ENCODE measurements at regions not wholly inside any gene's neighbourhood (a gene's known extent, or its start where the extent isn't known, plus 50 kb on each side); places are given as distances from the start of the nearest gene placed in this dataset.

DNA sequence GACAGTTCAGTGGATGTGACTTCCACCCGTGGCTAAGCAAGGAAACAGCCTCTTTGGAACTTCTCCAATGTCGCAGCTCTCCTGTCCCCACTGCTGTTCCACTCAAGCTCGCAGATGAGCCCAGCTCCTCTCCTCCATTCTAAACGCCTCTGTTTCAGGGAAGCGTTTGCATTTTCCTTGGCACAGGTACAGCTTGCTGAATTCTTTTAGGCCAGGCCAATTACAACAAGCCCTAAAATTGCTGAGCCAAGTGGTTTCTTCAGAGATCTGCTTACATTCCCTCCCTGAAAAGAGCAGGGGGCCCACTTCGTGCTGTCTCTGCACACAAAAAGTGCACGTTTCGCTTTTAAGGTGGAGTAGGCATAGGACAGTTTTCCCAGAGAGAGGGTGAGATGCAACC lies 91.5 kb upstream of the BLID start:
- TF ChIP-seq RAD21 (IDR thresholded peaks at IDR 0.05; ENCODE audit: low read depth) (no peak), SP1 (IDR thresholded peaks at IDR 0.05; ENCODE audit: low read depth) (no peak), SRF (IDR thresholded peaks at IDR 0.05; ENCODE audit: low read depth) (no peak), EZH2 (IDR thresholded peaks at IDR 0.05) (no peak), POLR2AphosphoS5 (IDR thresholded peaks at IDR 0.05; ENCODE audit: low read depth, low read length) (no peak), POLR2A (IDR thresholded peaks at IDR 0.05; ENCODE audit: borderline replicate concordance, extremely low read depth, insufficient read depth, insufficient read length) (no peak), YY1 (IDR thresholded peaks at IDR 0.05; ENCODE audit: extremely low read depth, insufficient replicate concordance, low read depth, low read length) (no peak)
- TF ChIP-seq, protein P1, sequence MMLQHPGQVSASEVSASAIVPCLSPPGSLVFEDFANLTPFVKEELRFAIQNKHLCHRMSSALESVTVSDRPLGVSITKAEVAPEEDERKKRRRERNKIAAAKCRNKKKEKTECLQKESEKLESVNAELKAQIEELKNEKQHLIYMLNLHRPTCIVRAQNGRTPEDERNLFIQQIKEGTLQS (IDR thresholded peaks at IDR 0.05) = no peak
- TF ChIP-seq, protein P2, sequence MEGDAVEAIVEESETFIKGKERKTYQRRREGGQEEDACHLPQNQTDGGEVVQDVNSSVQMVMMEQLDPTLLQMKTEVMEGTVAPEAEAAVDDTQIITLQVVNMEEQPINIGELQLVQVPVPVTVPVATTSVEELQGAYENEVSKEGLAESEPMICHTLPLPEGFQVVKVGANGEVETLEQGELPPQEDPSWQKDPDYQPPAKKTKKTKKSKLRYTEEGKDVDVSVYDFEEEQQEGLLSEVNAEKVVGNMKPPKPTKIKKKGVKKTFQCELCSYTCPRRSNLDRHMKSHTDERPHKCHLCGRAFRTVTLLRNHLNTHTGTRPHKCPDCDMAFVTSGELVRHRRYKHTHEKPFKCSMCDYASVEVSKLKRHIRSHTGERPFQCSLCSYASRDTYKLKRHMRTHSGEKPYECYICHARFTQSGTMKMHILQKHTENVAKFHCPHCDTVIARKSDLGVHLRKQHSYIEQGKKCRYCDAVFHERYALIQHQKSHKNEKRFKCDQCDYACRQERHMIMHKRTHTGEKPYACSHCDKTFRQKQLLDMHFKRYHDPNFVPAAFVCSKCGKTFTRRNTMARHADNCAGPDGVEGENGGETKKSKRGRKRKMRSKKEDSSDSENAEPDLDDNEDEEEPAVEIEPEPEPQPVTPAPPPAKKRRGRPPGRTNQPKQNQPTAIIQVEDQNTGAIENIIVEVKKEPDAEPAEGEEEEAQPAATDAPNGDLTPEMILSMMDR (IDR thresholded peaks at IDR 0.05 in 2 of 3, conservative IDR thresholded peaks at IDR 0.05 in 1 of 3; ENCODE audit: borderline replicate concordance in 1 of 3, insufficient read depth in 1 of 3, low read depth in 2 of 3, low read length in 2 of 3) = no peak
- TF ChIP-seq, protein P3, sequence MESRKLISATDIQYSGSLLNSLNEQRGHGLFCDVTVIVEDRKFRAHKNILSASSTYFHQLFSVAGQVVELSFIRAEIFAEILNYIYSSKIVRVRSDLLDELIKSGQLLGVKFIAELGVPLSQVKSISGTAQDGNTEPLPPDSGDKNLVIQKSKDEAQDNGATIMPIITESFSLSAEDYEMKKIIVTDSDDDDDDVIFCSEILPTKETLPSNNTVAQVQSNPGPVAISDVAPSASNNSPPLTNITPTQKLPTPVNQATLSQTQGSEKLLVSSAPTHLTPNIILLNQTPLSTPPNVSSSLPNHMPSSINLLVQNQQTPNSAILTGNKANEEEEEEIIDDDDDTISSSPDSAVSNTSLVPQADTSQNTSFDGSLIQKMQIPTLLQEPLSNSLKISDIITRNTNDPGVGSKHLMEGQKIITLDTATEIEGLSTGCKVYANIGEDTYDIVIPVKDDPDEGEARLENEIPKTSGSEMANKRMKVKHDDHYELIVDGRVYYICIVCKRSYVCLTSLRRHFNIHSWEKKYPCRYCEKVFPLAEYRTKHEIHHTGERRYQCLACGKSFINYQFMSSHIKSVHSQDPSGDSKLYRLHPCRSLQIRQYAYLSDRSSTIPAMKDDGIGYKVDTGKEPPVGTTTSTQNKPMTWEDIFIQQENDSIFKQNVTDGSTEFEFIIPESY (IDR thresholded peaks at IDR 0.05; ENCODE audit: extremely low read depth, insufficient replicate concordance, low read length) = no peak
- TF ChIP-seq, protein P4, sequence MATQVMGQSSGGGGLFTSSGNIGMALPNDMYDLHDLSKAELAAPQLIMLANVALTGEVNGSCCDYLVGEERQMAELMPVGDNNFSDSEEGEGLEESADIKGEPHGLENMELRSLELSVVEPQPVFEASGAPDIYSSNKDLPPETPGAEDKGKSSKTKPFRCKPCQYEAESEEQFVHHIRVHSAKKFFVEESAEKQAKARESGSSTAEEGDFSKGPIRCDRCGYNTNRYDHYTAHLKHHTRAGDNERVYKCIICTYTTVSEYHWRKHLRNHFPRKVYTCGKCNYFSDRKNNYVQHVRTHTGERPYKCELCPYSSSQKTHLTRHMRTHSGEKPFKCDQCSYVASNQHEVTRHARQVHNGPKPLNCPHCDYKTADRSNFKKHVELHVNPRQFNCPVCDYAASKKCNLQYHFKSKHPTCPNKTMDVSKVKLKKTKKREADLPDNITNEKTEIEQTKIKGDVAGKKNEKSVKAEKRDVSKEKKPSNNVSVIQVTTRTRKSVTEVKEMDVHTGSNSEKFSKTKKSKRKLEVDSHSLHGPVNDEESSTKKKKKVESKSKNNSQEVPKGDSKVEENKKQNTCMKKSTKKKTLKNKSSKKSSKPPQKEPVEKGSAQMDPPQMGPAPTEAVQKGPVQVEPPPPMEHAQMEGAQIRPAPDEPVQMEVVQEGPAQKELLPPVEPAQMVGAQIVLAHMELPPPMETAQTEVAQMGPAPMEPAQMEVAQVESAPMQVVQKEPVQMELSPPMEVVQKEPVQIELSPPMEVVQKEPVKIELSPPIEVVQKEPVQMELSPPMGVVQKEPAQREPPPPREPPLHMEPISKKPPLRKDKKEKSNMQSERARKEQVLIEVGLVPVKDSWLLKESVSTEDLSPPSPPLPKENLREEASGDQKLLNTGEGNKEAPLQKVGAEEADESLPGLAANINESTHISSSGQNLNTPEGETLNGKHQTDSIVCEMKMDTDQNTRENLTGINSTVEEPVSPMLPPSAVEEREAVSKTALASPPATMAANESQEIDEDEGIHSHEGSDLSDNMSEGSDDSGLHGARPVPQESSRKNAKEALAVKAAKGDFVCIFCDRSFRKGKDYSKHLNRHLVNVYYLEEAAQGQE (IDR thresholded peaks at IDR 0.05; ENCODE audit: low read depth) = no peak

All from HCT116 (cell line).